ENCODE measurements at regions not wholly inside any gene's neighbourhood (a gene's known extent, or its start where the extent isn't known, plus 50 kb on each side); places are given as distances from the start of the nearest gene placed in this dataset.
A peak's percentile ranks its signal among the peaks of the same experiment; 100 is the strongest.

GRCh38 chr2:234409590-234409989 is 87.3 kb downstream of the ARL4C start:
- POLR2A ChIA-PET: no interaction called here
- TF ChIP-seq ZBTB33 (IDR thresholded peaks at IDR 0.05; ENCODE audit: extremely low read depth, insufficient replicate concordance, low read length) (no peak), CEBPB (IDR thresholded peaks at IDR 0.05; ENCODE audit: low read depth) (no peak), CBX3 (IDR thresholded peaks at IDR 0.05; ENCODE audit: low read depth) (no peak), RAD21 (IDR thresholded peaks at IDR 0.05; ENCODE audit: low read depth) (no peak), EZH2 (IDR thresholded peaks at IDR 0.05) (no peak), SIN3A (IDR thresholded peaks at IDR 0.05; ENCODE audit: low read depth) (no peak), ZNF274 (IDR thresholded peaks at IDR 0.05; ENCODE audit: low read depth, low read length) (no peak)
- peaks cover 0 to 6% of the 10 kb centered on the region in 2 experiments; a peak in 1 of 4 replicates for H3K4me1 ChIP-seq (ENCODE audit: control insufficient read depth in 1 of 2, insufficient read depth in 2 of 2, low read length in 2 of 2)

GRCh38 chr2:234406085-234406484 is 90.8 kb downstream of the ARL4C start:
- ChIA-PET CTCF (no interaction called here), POLR2A (no interaction called here), RAD21 (ENCODE audit: low non-redundant PET in 1 of 2, low total read pairs in 2 of 2, uncharacterized antibody in 2 of 2, unreplicated experiment in 2 of 2) (no interaction called here)
- intact Hi-C loops (cut with micrococcal nuclease): loop anchor here (2.0 kb wide), 1 partner anchor 117 kb away; no protein-coding TSS in a partner anchor
- Histone ChIP-seq H4K20me1 (ENCODE audit: insufficient read depth) (no peaks in the 10 kb centered on the region), H2AFZ (ENCODE audit: low read depth, low read length, poor library complexity, severe bottlenecking) (peak overlapping the region; percentile 60), H3K79me2 (ENCODE audit: insufficient read depth, low read length) (no peaks in the 10 kb centered on the region), H3K9me2 (ENCODE audit: insufficient read depth) (no peaks in the 10 kb centered on the region), H3K9ac (ENCODE audit: low read length) (no peak overlapping the region), H3K36me3 (ENCODE audit: control insufficient read depth in 1 of 2, insufficient read depth in 2 of 2, low read length in 2 of 2) (no peaks in the 10 kb centered on the region), H3K9me3 (ENCODE audit: control insufficient read depth in 1 of 2, insufficient read depth in 1 of 2, low read depth in 1 of 2, low read length in 2 of 2) (no peaks in the 10 kb centered on the region), H3K4me2 (ENCODE audit: low read length) (no peak overlapping the region), H3K27ac (ENCODE audit: low read depth, low read length) (no peak overlapping the region), H3K4me1 (ENCODE audit: control insufficient read depth in 1 of 2, insufficient read depth in 2 of 2, low read length in 2 of 2) (no peaks in the 10 kb centered on the region), H3K27me3 (ENCODE audit: insufficient read depth, low read length) (no peaks in the 10 kb centered on the region), H3K4me3 (replicated peaks in 1 of 2; ENCODE audit: low read depth in 1 of 2, low read length in 2 of 2) (no peak overlapping the region)
- peak; percentile 65 for TF ChIP-seq RAD21 (IDR thresholded peaks at IDR 0.05; ENCODE audit: low read depth)
- peak; percentile 22 to 35 (median 25); a peak in 3 of 6 replicates for TF ChIP-seq CTCF (IDR thresholded peaks at IDR 0.05 in 2 of 3, conservative IDR thresholded peaks at IDR 0.05 in 1 of 3; ENCODE audit: borderline replicate concordance in 1 of 3, insufficient read depth in 1 of 3, low read depth in 2 of 3, low read length in 2 of 3)
- no peak for TF ChIP-seq TCF7L2 (IDR thresholded peaks at IDR 0.05; ENCODE audit: borderline replicate concordance, extremely low read depth, insufficient read depth, insufficient read length)
- no TSS peak for BruUV-seq (replicated peaks)
- ATAC-seq (peak; percentile 75), DNase-seq (ENCODE audit: low read depth, low spot score) (no peak)

More at GRCh38 chr2:234409590-234409989, 87.3 kb downstream of the ARL4C start:
- no peaks in the 10 kb centered on the region for H3K79me2 ChIP-seq (ENCODE audit: insufficient read depth, low read length)
- DNase-seq (ENCODE audit: low read depth, low spot score) (no peak), ATAC-seq (no peak)
- ChIA-PET CTCF (no interaction called here), RAD21 (ENCODE audit: low non-redundant PET in 1 of 2, low total read pairs in 2 of 2, uncharacterized antibody in 2 of 2, unreplicated experiment in 2 of 2) (no interaction called here)
- H3K9ac ChIP-seq (ENCODE audit: low read length): no peak overlapping the region
- no peaks in the 10 kb centered on the region for H3K9me2 ChIP-seq (ENCODE audit: insufficient read depth)
- intact Hi-C loops (cut with micrococcal nuclease): no loop called here
- H3K9me3 ChIP-seq (ENCODE audit: control insufficient read depth in 1 of 2, insufficient read depth in 1 of 2, low read depth in 1 of 2, low read length in 2 of 2): no peaks in the 10 kb centered on the region
- H3K4me2 ChIP-seq (ENCODE audit: low read length): no peak overlapping the region
- H3K27me3 ChIP-seq (ENCODE audit: insufficient read depth, low read length): no peaks in the 10 kb centered on the region
- H3K36me3 ChIP-seq (ENCODE audit: control insufficient read depth in 1 of 2, insufficient read depth in 2 of 2, low read length in 2 of 2): no peaks in the 10 kb centered on the region
- no peak overlapping the region for H2AFZ ChIP-seq (ENCODE audit: low read depth, low read length, poor library complexity, severe bottlenecking)
- no peaks in the 10 kb centered on the region for H4K20me1 ChIP-seq (ENCODE audit: insufficient read depth)
- no peak overlapping the region for H3K4me3 ChIP-seq (replicated peaks in 1 of 2; ENCODE audit: low read depth in 1 of 2, low read length in 2 of 2)
- H3K27ac ChIP-seq (ENCODE audit: low read depth, low read length): no peak overlapping the region
- BruUV-seq (replicated peaks): no TSS peak

Data from HCT116 (cell line).